Glomerular endothelial cell (primary cell): ENCODE measurements at regions not wholly inside any gene's neighbourhood (a gene's known extent, or its start where the extent isn't known, plus 50 kb on each side); places are given as distances from the start of the nearest gene placed in this dataset.
"Not testable (repeated sequence)": the region's sequence is repeated elsewhere in the genome, so short reads cannot be mapped to it uniquely, and the experiment has no call there.

Source experiments
- DNase-seq: peaks from one replicate; pipeline ENCODE4 v3.0.0-alpha.2; 2011; ENCODE audit warnings: low read depth, low spot score; ENCODE audit errors: extremely low read depth

DNA sequence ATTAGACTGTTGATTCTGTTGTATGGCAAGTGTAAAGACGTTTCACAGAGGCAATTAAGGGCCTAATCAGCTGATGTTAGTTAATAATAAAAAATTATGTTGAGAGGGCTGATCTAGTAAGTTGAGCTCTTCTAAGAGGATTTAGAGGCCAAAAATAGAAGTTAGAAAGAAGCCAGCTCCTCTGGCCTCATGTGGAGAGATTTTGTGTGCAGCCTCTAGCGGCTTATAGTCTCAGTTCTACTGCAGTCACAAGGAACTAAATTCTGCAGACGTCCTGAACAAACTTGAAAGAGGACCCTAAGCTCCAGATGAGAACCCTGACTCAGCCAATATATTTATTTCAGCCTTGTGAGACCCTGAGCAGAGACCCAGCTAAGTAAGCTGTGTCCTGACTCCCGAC is 498.6 kb downstream of the BTBD3 start:
- DNase-seq, result no peak

- no peak for DNase-seq
Measured at GRCh38 chr20:12433724-12434123, 516.0 kb downstream of the BTBD3 start.

DNA sequence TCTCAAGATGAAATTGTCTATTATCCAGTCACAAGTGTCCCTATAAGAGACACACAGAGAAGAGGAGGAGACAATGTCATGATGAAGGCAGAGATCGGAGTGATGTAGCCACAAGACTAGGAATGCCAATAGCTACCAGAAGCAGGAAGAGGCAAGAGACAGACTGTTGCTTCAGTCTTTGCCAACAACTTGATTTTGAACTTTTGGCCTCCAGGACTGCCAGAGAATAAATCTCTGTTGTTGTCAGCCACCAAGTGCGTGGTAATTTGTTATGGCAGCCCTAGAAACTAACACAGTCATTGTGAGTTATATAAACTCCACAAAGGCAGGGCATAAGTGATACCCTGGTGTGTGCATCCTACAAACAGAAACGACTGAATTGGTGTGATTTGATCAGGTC is 517.0 kb downstream of the BTBD3 start:
- DNase-seq, result no peak

DNA sequence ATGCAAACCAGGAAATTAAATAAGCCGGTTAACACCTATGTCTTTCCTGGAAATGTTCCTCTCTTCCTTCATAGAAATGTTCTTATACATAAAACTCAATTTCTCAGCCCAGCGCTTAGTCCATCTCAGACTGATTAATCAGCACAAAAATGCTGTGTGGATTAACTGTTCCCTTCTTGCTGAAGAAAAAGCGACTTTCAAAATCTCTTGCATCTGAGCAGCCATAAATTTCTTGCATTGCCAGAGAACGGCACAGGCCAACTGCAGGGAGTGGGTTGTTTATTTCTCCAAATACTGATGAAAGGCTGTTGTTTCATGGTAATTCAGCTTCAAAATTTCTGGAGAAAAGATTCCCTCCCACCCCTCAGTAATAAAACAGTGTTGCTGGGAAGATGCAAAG is 517.6 kb downstream of the BTBD3 start:
- DNase-seq, result no peak

DNA sequence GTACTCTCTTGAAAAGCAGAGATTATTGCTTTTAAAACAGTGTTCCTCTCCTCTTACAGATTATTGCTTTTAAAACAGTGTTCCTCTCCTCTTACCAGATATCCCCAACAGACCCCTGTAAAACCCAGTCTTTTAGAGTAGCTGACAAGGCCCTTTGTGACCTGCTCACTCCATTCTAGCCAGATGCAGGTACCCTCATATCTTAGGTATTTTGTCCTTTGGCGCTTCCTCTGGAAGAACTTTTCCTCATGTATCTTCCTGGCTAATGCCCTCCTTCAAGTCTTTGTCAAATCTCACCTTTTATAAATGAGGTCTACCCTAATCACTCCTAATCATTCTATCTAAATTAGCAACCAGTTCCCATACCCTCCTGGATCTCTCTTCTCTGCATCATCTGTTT is 536.0 kb downstream of the BTBD3 start:
- no peak for DNase-seq

DNA sequence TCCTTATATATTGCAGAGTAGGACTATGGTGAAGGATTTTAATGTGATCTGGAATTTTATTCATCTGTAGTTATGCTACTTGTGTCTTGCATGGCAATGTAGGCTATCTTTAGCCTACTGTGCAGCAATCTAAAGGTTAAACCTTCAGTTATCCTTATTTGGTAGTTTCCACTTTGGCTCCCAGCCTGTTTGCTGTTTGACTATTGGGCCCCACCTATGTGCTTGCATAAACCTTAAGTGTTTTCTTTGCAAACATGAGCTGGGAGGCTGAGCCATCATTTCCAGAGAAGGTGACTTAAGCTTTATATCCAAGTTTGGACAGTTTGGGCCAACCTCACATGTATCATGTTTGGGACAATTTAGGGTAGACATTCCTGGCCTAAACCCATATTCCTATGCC is 537.5 kb downstream of the BTBD3 start:
- no peak for DNase-seq

- no peak for DNase-seq
Measured at GRCh38 chr20:12458241-12458640, 540.5 kb downstream of the BTBD3 start.

GRCh38 chr20:12464036-12464435 is 544.7 kb upstream of the SPTLC3 start:
- DNase-seq, result no peak

DNA sequence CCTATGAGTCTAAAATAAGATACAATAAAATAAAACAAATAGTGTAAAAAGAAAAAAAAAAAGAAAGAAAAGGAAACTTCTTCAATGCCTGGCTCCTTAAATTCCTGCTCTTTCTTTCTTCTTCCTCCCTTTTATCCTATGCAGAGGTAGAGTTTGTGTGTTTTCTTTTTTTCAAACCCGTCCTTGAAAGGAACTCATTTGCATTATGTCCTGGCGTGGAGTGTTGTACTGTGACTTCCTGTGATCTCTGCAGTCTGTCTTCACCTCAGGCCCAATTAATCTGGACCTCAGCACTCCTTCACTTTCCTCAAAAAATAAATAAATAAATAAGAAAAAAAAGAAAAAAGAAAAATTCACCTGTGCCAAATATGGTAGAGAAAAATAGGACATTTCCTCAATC is 541.9 kb upstream of the SPTLC3 start:
- DNase-seq, result no peak

DNA sequence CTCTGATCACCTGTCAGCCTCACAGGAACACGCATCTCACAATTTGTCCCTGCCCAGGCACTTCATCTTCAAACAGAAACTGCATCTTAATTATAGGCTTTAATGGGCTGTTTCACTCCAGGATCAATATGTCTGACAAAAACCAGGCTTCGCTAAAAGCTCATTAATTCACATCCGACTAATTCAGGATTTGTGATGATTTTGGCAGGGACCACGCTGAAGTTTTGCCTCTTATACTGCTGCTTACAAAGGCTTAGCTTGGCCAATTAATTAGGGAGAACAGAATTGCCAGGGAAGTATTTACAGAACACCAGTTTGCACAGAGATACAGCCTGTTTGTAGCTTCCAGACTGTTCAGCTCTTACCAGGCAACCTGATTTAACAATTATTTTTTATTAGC is 541.0 kb upstream of the SPTLC3 start:
- DNase-seq, result no peak

DNA sequence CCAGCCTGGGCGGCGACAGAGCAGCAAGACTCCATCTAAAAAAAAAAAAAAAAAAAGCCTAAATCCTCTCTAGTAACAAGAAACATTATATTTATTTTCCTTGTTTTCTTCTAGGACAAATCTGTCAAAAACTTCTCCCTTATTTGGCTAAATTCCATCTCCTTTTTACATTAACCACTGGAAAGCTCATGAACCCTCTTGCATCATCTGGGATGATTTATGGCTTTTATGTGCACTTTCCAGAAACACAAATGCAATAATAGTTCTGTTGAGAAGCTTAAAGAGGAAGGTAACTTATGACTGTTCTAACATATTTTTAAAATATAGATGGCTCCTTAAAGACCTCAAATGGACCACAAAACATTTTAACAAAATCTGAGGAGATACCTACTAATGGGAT is 526.1 kb upstream of the SPTLC3 start:
- DNase-seq, result no peak

- no peak for DNase-seq
Measured at GRCh38 chr20:12502443-12502842, 506.3 kb upstream of the SPTLC3 start.

- no peak for DNase-seq
Measured at GRCh38 chr20:12504779-12505178, 504.0 kb upstream of the SPTLC3 start.

DNA sequence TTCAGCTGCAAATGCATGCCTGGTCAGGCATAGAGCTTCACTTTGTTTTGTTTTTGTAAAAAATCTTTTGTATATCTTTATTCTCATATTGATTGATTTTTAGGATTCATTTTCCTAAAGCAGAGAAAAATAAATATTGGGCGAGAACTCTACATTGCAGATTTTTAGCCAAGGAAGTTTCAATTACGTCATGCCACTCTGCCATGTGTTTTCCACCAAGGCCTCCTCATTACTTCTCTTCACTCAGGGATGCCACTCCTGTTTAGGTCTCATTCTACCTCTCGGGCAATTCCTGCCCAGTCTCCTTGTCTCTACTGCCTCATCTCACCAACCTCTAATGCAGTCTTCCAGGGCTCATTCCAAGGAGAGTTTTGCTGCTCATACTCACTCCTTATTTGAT is 497.3 kb upstream of the SPTLC3 start:
- no peak for DNase-seq

- no peak for DNase-seq
Measured at GRCh38 chr20:12512755-12513154, 496.0 kb upstream of the SPTLC3 start.

GRCh38 chr20:12528104-12528503 is 480.7 kb upstream of the SPTLC3 start:
- DNase-seq, result no peak

DNA sequence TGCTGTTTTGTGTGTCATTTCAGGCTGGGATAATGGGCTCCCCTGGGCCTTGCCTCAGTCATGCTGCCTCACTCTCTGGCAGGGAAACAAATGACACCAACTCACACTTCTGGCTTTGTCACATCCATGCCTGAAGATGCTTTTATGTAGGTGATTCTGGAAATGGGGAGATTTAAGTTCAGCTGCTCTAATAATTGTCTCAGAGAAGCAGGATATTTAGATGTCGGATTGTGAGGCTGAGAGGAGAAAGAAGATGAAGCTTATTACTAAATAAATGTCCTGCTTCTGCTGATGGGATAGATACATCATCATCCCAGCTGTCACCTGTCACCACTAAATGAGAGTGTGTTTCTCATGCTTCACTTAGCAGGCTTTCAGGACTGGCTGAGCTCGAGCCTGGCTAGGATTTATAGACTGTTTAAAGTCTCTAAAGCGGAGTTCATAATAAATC is 480.2 kb upstream of the SPTLC3 start:
- no peak for DNase-seq

GRCh38 chr20:12531626-12532025 is 477.1 kb upstream of the SPTLC3 start:
- DNase-seq, result no peak

- DNase-seq, result no peak
Measured at GRCh38 chr20:12535316-12535715, 473.5 kb upstream of the SPTLC3 start.

DNA sequence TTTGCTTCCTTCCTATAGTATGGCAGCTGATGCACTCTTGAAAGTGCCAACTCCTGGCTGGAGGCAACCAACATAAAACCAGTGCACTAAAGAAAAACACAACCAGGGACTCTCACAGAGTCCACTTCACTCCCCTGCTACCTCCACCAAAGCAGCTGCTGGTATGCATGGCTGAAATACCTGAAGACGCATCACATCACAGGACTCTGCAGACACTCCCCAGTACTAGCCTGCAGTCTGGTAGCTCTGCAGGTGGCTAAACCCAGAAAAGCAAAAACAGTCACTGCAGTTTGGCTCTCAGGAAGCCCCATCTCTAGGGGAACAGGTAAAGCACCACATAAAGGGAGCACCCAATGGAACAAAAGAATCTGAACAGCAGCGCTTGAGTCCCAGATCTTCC is 473.0 kb upstream of the SPTLC3 start:
- no peak for DNase-seq

GRCh38 chr20:12554426-12554825 is 454.3 kb upstream of the SPTLC3 start:
- no peak for DNase-seq

GRCh38 chr20:12555369-12555768 is 453.4 kb upstream of the SPTLC3 start:
- DNase-seq, result no peak

DNA sequence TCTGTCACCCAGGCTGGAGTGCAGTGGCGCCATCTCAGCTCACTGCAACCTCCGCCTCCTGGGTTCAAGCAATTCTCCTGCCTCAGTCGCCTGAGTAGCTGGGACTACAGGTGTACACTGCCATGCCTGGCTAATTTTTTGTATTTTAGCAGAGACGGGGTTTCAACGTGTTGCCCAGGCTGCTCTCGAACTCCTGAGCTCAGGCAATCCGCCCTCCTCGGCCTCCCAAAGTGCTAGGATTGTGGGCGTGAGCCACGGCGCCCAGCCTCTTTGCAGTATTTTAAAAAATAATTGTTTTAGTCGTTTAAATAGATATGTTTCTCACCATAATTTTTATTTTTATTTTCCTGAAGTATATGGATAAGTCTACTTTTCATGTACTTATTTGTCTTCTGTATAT is 452.9 kb upstream of the SPTLC3 start:
- not testable (repeated sequence) for DNase-seq

DNA sequence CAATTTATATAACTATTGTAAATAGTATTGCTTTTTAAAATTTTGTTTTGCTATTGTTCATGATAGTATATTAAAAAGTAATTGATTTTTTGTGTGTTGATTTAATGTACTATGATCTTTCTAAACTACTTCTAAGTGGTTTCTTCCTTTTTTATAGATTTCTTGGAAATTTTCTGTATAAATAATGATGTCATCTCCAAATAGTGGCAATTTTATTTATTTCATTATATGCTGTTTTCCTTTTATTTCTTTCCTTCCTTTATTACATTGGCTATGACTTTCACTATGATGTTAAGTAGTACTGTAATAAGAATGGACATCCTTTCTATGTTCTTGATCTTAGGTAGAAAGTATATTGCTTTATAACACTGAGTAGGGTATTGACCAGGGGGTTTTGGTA is 451.5 kb upstream of the SPTLC3 start:
- no peak for DNase-seq
